Mucosa of gallbladder (tissue), 1 donor: ENCODE measurements at regions not wholly inside any gene's neighbourhood (a gene's known extent, or its start where the extent isn't known, plus 50 kb on each side); places are given as distances from the start of the nearest gene placed in this dataset.
"Not testable (repeated sequence)": the region's sequence is repeated elsewhere in the genome, so short reads cannot be mapped to it uniquely, and the experiment has no call there.

Experiments
- DNase-seq: peaks from one replicate; pipeline ENCODE4 v3.0.0-alpha.2; 2020; ENCODE audit warnings: low spot score
- donor health status: DM: no; HTN: no; CAD: no.

DNA sequence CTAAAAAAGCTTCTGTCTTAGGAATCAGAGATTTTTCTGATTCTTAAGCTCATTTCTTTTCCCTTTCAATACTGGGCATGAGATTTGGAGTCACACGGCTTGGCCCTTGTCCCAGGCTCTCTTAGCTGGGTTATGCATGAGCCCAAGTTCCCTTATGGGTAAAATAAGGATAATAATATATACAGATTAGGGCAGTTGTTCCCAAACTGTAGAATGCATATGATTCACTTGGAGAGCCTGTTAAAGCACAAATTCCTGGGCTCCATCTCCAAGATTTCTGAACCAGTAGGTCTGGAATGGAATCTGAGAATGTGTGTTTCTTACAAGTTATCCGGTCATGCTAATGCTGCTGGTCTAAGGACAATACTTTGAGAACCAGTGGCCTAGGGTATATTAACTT lies 154.0 kb downstream of the REEP3 start:
- no peak for DNase-seq

DNA sequence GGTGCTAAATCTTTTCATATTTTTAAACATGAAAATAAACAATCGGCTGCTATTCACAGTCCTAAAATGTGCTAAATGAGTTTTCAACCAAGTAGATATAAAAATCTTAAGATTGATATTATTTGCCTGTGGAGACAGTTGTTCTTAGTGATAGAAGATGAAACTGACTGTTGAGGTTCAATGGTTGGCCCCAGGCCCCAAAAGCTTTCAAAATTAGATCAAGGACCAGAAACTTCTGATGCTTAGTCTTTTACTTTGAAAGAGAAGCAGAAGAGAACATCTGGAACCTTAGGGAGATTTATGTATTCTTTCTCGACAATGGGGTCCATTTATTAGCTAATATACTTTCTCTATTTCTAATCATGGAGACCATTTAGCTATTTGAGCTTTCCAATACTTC lies 155.8 kb downstream of the REEP3 start:
- DNase-seq = no peak

- not testable (repeated sequence) for DNase-seq
These were observed 159.3 kb downstream of the REEP3 start for GRCh38 chr10:63680545-63680944.

- peak; percentile 55 for DNase-seq
These were observed 160.9 kb downstream of the REEP3 start for GRCh38 chr10:63681993-63682697.

- not testable (repeated sequence) for DNase-seq
These were observed 161.5 kb downstream of the REEP3 start for GRCh38 chr10:63682698-63683052.

DNA sequence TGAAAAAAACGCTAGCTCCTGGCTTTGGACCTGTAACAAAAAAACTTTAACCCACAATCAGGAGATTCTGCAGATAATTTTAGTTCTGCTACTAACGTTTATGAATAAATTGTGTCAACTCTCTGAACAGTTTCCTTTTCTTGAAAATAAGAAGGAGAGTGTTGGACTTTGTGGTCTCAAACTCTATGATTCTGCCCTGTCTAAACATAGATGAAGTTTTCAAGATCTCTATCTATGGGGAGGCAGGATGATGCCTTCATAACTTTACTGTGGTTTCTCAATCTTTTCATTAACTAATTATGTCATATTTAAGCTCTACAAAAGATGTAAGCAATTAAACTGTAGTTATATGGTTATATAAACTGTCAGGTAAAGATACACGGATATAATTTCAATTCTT lies 162.0 kb downstream of the REEP3 start:
- DNase-seq = no peak

- DNase-seq = no peak
These were observed 162.5 kb downstream of the REEP3 start for GRCh38 chr10:63683686-63684085.

DNA sequence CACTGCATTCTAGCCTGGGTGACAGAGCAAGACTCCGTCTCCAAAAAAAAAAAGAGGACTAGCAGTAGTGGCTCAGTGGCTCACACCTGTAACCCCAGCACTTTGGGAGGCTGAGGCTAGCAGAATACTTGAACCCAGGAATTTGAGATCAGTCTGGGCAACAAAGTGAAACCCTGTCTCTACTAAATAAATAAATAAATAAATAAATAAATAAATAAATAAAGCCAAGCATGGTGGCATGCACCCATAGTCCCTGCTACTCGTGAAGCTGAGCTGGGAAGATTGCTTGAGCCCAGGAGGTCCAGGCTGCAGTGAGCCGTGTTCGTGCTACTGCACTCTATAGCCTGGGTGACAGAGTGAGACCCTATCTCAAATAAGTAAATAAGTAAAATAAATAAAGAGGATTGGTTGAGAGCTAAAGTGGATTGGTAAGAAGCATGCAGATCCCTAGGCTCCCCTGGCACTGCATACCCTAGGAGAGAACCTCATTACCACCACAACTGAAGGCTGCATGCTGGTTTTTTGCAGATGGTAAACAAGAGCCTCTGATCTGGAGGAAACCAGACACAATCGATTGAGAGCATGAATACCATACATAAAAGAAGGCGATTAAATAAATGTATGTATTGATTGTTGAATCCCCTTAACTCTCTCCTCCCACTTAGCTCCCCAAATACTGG lies 163.2 kb downstream of the REEP3 start:
- DNase-seq = no peak

GRCh38 chr10:63689768-63690167 lies 168.6 kb downstream of the REEP3 start:
- no peak for DNase-seq

DNA sequence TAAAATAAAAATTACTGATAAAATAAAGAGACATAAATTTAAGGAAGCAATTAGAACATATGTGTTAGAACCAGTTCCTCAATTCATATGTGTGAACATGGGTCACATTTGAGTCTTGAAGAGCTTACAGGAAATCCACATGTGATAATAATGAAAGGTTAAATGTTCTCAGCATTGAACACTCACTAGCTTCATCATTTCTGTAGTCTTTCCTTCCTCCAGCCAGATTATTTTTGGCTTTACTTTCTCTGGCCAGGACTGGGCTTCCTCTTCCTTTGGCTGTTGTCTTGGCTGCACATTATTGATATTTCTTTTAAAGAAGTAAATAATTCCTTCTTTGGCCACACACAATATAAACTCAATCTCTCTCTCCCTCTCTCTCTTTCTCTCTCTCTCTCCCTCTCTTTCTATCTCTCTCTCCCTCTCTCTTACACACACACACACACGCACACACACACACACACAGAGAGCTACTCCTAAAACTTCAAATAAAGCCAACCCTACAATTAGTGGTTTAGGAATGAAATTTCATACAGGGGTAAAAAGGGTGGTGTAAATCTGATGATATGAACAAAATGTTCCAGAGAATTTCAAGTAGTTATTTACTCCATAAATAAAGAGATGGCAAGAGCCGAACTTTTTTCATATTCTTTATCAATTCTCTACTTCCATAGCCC lies 171.2 kb downstream of the REEP3 start:
- no peak for DNase-seq

DNA sequence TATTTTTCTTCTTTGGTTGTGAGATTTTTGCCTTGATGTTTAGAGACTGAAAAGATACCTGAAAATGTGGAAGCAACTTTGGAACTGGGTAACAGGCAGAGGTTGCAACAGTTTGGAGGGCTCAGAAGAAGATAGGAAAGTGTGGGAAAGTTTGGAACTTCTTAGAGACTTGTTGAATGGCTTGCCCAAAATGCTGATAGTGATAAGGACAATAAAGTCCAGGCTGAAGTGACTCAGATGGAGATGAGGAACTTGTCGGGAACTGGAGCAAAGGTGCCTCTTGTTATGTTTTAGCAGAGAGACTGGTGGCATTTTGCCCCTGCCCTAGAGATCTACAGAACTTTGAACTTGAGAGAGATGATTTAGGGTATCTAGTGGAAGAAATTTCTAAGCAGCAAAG lies 171.8 kb downstream of the REEP3 start:
- DNase-seq = not testable (repeated sequence)

- DNase-seq = no peak
These were observed 175.0 kb downstream of the REEP3 start for GRCh38 chr10:63696205-63696604.

- no peak for DNase-seq
These were observed 177.0 kb downstream of the REEP3 start for GRCh38 chr10:63697956-63698786.

DNA sequence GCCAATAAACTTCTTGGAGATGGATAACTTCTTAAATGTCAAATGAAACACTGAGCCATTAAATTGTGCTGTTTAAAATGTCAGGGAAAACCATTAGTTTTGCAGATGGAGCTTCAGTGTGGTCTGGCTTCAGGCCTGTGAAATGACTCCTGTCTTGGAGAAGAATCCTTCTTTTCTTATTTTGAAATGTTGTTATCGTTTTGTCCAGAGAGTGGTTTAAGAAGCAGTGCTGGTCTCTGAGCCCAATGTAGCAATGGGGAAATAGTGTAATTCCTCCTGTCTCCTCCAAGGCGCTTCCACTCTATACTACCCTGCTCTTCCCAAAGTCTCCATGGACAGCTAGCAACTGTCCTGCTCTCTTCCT lies 177.6 kb downstream of the REEP3 start:
- no peak for DNase-seq

- no peak for DNase-seq
These were observed 178.8 kb downstream of the REEP3 start for GRCh38 chr10:63699785-63700613.

- DNase-seq = no peak
These were observed 179.5 kb downstream of the REEP3 start for GRCh38 chr10:63700631-63701156.

GRCh38 chr10:63702092-63702491 lies 180.9 kb downstream of the REEP3 start:
- DNase-seq = no peak

GRCh38 chr10:63703113-63703670 lies 182.0 kb downstream of the REEP3 start:
- no peak for DNase-seq

DNA sequence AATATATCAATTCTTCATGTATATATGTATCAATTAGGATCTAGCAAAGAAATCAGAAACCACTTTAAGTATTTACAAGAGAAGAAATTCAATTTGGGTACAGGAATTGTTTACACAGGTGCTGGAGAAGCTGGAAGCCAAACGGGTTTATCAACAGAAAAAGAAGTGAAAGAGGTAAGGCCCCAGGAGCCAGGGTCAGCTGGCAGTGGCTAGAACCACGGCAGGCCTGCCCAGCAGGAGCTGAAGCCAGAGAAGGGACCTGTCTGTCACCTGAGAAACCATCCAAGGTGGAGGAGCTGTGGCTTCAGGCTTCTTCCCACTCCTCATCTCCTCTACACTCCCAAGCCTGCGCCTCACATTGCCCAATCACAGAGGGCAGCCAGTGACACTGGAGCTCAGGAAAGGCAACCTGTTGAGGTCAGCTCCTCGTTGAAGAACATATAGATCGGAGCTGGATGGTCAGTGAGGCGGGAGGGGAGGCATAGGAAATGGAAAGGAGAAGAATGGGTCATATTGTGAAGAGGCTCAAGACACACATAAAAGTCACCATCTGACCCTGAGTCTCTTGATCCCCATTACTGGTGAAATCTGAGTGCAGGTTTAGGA lies 182.6 kb downstream of the REEP3 start:
- no peak for DNase-seq

DNA sequence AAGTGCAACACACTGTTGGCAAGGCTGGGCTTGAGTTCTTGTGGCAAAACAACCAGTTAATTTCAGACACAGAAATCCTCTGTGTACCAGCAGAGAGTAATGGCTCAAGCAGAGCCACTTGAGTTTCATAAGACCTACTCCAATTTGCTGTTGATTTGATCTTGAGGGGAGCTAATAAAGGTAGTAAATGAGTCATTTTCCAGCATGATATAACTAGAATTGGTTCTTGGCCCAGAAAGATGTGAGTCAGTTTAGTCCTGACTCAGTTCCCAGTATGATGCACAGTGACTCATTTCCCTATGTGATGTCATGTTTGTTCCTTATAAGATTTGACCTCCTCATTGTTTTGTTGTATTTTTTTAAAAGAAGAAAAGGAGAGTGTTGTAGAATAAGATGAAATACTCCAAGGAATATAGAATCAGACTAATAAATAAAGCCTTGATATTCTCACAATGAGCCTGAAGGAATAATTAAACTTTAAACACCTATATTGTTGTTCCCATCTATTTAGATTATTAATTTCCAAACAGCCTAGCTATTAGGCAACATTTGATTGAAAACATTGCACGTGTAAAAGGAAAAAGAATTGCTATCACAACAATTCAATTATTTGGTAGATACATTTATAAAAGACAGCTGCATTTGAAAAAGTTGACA lies 186.2 kb downstream of the REEP3 start:
- DNase-seq = peak; percentile 67
